Testis (tissue), 2 donors: ENCODE measurements at regions not wholly inside any gene's neighbourhood (a gene's known extent, or its start where the extent isn't known, plus 50 kb on each side); places are given as distances from the start of the nearest gene placed in this dataset.

Experiments
- CTCF ChIP-seq, 3 experiments: fragments of 450-650 bp in 2 of 3; fragments of 200-600 bp in 1 of 3; sonication (generic) in 1 of 3; IDR thresholded peaks; one replicate each; pipeline ENCODE4 v1.5.1; 2016 to 2019; ENCODE audit warnings: antibody characterized with exemption in 3 of 3, mild to moderate bottlenecking in 2 of 3, moderate library complexity in 1 of 3
- POLR2A ChIP-seq: fragments of 450-650 bp; IDR thresholded peaks from one replicate; pipeline ENCODE4 v1.6.1; 2017; ENCODE audit warnings: antibody characterized with exemption, mild to moderate bottlenecking, moderate library complexity

DNA sequence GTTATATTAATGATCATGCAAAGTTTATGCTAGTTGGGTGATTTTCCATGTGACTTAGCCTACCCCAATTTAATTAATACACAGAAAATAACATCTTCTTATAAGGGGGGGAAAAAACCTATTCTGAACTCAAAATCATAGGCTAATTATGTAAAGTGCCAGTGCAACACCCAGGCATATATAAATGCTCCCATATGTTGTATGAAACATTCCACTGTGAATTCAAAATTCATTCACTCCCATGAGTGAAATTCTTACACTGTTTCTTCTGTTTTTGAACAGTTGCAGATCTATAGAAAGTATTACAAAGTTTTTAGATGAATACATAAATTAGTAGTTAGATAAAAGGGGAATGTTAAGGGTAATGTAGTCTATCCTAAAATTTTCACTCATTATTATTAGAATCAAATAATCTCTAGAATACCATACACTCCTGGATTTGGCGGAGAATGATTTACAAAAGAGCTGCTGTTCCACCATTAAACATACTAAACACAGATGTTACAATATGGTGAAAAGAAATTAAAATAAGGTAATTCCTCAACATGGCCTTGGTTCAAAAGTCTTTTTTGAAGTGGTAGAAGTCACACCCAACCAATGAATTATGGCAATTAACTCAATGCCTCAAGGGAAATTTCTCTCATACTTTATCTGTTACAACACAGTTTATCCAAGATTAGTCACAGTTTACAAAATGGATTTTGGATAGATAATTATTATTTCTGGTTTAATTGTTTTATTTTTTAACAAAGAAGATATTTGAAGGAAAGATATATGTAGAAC lies 454.1 kb upstream of the FLRT2 start:
- TF ChIP-seq CTCF (IDR thresholded peaks at IDR 0.05), result no peak
- TF ChIP-seq POLR2A, result no peak
